HG02943 (cell line): ENCODE measurements at regions not wholly inside any gene's neighbourhood (a gene's known extent, or its start where the extent isn't known, plus 50 kb on each side); places are given as distances from the start of the nearest gene placed in this dataset.

Experiments used
- ATAC-seq: cut with Tn5 transposase; IDR thresholded peaks from one replicate; pipeline ENCODE4 v1.9.1; 2021; ENCODE audit warnings: mild to moderate bottlenecking, low read depth, moderate library complexity; ENCODE audit not compliant: unreplicated experiment

- no peak for ATAC-seq
These were observed 835.9 kb downstream of the GALR1 start for GRCh38 chr18:78085241-78086185.

DNA sequence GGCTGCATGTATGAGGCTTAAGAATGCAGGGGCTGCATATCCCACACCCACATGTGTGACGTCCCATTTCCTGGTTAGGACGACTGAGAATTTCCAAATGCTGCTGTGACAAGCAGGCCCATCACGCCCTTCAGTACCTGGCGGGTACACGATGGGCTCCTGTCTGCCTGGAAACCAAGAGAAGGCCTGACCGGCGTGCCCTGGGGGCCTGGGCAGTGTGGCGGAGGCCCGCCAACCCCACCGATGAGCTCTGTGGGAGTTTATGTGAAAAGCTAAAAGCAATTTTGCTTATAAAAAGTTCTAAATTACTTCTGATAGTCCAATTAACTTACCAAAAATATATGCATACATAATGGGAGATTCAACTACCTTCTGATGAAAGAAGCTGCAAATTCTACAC is 837.3 kb downstream of the GALR1 start:
- ATAC-seq, result no peak

DNA sequence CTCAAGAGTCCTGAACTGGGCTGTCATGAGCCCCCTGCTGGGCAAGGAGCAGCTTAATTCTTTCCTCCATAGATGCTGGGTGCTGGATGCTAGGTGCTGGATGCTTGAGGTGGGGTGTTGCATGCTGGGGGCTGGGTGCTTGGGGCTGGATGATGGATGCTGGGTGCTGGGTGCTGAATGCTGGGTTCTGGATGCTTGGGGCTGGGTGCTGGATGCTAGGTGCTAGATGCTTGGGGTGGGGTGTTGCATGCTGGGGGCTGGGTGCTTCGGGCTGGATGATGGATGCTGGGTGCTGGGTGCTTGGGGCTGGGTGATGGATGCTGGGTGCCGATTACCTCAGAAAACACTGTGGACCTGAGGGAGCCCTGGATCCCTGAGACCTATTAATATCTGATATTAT is 837.7 kb downstream of the GALR1 start:
- ATAC-seq, result no peak

GRCh38 chr18:78090584-78090983 is 840.9 kb downstream of the GALR1 start:
- ATAC-seq, result no peak

- no peak for ATAC-seq
These were observed 843.3 kb downstream of the GALR1 start for GRCh38 chr18:78092901-78093300.

- ATAC-seq, result no peak
These were observed 850.4 kb downstream of the GALR1 start for GRCh38 chr18:78099979-78100588.

- ATAC-seq, result no peak
These were observed 851.4 kb downstream of the GALR1 start for GRCh38 chr18:78101091-78101490.

DNA sequence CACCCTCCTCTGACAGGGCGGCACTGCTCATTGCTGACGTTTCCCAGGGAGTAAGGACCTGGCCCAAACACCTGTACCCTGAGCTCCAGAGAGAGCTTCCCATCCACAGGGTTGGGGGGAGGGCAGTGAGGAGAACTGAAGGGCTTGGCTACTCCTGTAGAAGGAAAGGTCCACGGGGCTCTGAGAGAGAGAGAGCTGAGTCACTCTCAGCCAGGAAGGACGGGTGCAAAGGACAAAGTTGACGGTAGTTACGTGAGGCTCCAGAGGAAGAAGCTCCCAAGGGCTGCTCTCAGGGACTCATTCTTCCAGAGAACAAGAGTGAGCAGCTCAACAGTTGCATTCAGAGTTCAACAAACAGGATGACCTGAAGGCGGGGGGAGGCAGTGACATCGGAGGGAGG is 852.5 kb downstream of the GALR1 start:
- ATAC-seq, result no peak

DNA sequence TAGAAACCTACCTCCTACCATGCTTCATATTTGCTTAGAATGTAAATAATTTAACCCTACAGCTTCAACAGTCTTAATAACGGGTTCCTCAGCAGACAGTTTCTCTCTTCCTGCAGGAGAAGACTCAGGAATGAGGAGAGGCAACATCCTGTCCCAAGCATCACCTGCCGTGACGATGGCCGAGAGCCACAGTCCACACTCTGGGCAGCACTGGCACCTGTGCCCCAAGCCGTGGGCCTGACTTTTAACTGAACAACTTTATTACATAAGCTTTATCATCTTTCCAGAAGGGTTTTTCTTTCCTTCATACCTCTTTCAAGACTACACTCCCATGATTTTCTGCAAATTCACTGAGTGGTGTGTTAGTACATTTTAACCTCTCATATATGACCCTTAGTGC is 856.0 kb downstream of the GALR1 start:
- no peak for ATAC-seq

- no peak for ATAC-seq
These were observed 857.3 kb downstream of the GALR1 start for GRCh38 chr18:78106946-78107345.

DNA sequence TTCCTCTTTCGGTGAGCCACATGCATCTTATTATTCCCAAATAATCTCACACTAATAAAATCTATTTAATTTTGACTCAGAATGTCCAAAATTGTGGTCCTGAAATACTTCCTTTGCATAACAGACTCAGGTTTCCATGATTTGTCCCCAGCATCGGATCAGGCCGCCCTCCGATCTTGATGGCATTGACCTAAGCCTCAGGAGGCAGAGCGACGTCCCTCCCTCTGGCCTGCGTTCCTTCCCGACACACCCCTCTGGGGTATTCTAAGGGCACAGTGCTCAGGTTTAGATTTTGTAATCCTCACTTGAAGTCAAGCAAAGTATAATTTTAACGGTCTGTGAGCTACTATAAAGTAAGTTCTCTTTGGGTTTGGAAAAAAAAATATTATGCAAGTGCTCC is 857.7 kb downstream of the GALR1 start:
- no peak for ATAC-seq

GRCh38 chr18:78108554-78108953 is 858.9 kb downstream of the GALR1 start:
- ATAC-seq, result no peak

DNA sequence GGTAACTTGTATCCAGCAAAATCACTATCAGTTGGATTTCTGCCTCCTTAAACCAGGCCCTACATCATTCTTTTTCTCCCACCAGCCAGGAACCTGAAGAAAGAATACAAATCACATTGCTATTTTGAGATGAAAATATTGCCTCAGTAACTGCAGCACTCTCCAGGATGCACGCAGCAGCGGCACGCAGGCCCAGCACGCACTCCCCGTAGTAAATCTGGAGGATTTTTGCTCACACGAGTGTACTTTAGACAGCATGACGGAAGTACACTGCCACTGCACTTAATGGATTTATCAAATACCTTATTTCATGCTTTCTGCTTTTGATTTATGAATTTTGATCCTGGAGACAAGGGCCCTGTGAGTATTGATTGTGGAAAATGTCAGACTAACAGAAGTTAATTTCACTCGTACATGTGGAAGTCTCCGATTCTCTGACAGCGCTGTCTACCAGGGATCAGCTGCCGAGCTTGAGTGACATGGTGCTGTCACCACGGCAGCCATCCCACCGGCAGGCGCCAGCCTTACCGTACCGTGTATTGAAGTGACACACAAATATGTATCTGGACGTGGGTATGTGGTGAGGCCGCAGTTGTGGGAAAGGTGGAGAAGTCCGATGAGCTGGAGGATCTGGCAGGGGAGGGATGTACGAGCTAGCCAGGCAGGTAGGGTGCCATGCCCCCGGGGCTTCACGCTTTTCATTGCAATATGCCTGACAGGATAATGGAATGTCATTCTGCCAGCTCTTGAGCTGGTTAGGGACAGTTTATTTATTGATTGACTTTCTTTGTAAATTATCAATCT is 863.7 kb downstream of the GALR1 start:
- ATAC-seq, result no peak

DNA sequence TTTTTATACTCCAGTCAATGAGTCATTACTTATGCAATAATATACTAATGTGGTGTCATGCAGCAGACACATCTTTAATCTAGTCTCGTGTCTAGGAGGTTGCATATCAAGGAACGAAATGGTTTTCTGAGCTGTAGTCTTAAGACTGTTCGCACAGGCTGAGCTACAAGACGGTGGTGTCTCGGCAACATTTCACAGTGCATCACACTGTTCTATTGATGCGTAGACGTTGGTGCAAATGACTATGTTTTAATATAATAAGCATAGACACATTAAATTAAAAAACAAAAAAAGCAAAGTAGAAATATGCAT is 864.2 kb downstream of the GALR1 start:
- no peak for ATAC-seq

- no peak for ATAC-seq
These were observed 863.6 kb upstream of the SALL3 start for GRCh38 chr18:78115896-78116561.

GRCh38 chr18:78123144-78123909 is 856.3 kb upstream of the SALL3 start:
- no peak for ATAC-seq

- ATAC-seq, result no peak
These were observed 855.5 kb upstream of the SALL3 start for GRCh38 chr18:78123926-78124797.

DNA sequence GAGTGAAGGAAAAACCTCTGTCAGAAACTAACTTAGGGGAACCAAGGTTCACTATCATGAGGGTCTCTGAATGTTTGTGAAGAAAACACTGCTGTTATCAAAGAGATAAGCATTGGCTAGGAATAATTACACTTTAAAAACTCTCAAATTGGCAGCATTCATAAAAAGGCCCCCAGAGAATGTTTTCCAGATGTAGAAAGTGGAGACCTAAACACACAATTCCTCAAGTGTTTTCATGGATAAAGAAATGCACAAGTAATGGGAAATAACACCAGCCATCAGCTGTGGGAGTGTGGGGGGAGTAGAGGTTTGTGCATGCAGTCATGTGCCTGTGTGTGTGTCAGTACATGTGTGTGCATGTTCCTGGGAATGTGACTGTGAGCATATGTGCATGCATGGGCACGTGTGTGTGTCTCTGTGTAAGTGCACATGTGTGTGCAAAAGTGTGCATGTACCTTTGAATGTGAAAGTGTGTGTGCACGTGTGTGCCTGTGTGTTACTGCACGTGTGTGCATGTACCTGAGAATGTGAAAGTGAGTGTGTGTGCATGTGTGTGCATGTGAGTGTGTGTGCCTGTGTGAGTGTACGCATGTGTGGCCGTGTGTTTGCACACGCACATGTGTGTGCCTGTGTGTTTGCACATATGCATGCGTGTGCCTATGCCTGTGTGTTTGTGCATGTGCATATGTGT is 854.3 kb upstream of the SALL3 start:
- no peak for ATAC-seq

- ATAC-seq, result no peak
These were observed 853.5 kb upstream of the SALL3 start for GRCh38 chr18:78126106-78126505.
